GM19397 (cell line): ENCODE measurements at regions not wholly inside any gene's neighbourhood (a gene's known extent, or its start where the extent isn't known, plus 50 kb on each side); places are given as distances from the start of the nearest gene placed in this dataset.
"Not testable (repeated sequence)": the region's sequence is repeated elsewhere in the genome, so short reads cannot be mapped to it uniquely, and the experiment has no call there.

Experiments
- ATAC-seq: cut with Tn5 transposase; IDR thresholded peaks from one replicate; pipeline ENCODE4 v1.9.1; 2021; ENCODE audit warnings: mild to moderate bottlenecking, moderate library complexity; ENCODE audit not compliant: unreplicated experiment

DNA sequence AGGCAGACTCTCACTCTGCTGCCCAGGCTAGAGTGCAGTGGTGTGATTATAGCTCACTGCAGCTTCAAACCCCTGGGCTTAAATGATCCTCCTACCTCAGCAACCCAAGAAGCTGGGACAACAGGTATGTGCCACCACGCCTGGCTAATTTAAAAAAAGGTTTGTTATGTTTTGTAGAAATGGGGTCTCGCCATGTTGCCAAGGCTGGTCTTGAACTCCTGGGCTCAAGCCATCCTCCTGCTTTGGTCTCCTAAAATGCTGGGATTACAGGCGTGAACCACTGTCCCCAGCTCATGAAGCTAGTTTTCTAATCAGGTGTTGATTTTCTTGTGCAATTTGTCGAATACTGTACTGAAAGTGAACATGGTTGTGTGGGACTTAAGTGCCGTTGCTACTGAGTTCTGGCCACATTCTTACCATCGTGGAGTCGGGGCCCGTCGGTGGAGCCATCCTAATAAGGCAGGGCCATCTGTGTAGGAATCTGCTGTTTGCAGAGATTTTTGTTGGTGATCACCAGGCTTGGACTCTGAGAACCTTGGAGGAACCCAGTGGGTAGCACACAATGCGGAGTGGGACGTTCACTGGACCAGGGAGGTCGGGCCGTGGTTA is 193.2 kb downstream of the GOLGA6L6 start:
- no peak for ATAC-seq

DNA sequence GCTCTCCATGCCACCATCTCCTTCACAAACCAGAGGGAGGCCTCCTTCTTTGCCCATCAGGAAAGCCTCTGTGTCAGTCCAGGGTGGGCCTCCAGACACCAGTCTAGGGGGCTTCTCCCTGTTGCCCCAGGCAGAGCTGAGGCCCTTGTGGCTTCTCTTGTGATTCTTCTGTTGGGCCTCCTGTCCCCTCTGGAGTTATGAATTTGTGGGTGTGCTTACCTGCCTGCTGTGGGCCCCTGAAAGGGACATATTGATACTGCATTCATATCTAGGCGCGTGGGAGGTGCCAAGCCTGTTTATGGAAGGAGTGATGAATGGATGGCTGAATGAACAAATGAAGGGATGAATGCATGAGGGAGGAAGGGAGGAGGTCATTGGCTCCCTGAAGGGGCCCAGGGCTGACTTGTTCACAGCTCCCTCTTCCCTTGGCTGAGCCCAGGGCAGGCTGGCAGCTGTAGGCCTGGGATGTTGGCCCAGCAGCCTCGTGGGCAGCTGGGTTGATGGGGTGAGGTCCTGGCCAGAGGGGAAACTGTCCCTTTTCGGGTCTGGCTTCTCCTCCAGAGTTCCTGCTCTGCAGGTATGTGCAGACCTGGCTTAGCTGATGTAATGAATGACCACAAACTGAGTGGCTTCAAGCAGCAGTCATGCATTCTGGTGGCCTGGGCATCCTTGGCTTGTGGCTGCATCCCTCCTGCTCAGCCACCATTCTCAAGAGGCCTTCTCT is 195.4 kb downstream of the GOLGA6L6 start:
- no peak for ATAC-seq

DNA sequence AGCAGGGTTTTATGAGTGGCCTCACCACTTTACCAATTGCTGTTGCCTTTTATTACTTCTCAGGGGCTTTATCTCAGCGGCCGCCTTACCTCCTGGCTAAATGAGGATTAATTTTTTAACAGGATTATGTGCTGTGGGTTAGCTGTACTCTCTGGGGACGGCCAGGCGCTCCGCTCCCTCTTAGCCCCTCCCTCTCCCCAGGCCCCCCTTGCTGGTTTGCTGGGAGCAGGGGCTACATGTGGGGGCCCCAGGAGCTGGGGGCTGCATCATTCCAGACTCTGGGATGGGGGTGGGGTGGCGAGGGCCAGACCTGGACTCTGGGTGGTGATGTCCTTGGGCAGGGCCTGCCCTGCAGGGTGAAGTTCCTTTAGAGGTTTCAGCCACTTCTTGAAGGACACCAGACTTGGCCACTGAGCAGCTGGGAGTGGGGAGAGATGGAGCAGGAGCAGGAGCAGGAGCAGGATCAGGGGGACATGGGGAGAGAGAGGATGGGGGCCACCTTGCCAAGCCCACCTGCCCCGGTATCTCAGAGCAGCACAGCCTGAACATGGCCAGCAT is 196.1 kb downstream of the GOLGA6L6 start:
- no peak for ATAC-seq

DNA sequence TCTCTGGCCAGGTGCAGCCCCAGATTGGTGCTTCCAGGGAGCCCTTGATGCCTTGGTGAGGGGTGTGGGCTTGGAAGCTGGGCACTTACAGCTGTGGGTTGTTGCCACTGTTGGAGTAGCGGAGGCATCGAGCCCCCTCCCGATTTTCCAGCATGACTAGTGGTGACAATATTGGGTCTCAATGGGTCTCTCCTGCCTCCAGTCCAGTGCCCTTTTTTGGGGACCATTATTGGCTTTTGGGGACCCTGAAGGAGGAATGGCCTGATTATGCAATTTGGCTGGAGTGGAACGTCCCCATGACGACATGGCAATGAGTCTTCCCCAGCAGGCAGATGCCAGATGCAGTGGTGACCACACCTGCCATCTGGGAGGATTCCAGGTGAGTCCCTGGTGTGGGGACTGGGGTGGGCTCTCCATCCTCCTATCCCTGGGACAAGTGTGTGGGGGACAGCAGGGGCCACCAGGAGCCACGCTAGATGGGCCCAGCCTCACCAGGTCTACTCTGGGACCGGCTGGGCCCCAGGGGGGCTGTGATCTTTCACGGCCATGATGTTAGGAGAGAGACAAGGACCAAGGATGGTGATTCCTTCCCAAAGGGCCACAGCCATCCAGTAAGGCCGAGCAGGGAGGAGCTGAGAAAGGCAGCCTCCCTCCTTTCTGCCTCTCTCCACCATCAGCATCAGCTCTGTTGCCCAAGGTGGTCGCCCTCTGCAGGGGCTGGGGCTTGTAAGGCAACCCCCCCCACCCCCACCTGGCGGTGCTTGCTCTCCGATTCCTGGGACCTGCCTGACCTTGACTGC is 196.8 kb downstream of the GOLGA6L6 start:
- no peak for ATAC-seq

DNA sequence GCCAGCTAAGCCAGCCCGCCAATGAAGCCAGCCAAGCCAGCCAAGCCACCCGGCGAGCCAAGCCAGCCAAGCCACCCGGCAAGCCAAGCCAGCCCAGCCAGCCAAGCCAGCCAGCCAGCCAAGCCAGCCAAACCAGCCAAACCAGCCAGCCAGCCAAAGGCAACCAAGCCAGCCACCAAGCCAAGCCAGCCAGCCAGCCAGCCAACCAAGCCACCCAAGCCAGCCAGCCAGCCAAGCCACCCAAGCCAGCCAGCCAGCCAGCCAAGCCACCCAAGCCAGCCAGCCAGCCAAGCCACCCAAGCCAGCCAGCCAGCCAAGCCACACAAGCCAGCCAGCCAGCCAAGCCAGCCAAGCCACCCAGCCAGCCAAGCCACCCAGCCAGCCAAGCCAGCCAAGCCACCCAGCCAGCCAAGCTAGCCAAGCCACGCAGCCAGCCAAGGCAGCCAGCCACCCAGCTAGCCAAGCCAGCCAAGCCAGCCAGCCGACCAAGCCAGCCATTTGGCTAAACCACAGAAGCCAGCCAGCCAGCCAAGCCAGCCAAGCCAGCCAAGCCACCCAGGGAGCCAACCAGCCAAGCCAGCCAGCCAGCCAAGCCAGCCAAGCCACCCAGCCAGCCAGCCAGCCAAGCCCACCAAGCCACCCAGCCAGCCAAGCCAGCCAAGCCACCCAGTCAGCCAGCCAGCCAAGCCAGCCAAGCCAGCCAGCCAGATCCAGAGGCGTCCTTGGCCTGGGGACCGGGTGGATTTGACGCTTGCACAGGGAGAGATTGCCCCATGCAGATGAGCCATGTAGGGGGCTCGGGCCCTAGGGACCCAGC is 198.0 kb downstream of the GOLGA6L6 start:
- not testable (repeated sequence) for ATAC-seq

DNA sequence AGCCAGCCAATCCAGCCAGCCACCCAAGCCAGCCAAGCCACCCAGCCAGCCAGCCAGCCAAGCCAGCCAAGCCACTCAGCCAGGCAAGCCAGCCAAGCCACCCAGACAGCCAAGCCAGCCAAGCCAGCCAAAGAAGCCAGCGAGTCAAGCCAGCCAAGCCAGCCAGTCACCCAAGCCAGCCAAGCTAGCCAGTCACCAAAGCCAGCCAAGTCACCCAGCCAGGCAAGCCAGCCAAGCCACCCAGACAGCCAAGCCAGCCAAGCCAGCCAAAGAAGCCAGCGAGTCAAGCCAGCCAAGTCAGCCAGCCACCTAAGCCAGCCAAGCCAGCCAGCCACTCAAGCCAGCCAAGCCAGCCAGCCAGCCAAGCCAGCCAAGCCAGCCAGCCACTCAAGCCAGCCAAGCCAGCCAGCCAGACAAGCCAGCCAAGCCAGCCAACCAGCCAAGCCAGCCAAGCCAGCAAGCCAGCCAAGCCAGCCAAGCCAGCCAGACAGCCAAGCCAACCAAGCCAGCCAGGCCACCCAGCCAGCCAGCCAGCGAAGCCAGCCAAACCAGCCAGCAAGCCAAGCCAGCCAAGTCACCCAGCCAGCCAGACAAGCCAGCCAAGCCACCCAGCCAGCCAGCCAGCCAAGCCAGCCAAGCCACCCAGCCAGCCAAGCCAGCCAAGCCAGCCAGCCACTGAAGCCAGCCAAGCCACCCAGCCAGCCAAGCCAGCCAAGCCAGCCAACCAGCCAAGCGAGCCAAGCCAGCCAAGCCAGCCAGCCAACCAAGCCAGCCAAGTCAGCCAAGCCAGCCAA is 198.8 kb downstream of the GOLGA6L6 start:
- not testable (repeated sequence) for ATAC-seq

DNA sequence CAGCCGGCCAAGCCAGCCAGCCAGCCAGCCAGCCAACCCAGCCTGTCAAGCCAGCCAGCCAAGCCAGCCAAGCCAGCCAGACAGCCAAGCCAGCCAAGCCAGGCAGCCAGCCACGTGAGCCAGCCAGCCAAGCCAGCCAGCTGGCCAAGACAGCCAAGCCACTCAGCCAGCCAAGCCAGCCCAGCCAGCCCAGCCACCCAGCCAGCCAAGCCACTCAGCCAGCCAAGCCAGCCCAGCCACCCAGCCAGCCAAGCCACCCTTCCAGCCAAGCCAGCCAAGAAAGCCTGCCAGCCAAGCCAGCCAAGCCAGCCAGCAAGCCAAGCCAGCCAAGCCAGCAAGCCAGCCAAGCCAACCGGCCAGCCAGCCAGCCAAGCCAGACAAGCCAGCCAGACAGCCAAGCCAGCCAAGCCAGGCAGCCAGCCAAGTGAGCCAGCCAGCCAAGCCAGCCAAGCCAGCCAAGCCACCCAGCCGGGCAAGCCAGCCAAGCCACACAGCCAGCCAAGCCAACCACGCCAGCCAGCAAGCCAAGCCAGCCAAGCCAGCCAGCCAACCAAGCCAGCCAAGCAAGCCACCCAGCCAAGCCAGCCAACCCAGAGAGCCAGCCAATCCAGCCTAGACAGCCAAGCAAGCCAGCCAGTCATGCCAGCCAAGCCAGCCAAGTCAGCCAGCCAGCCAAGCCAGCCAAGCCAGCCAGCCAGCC is 199.5 kb downstream of the GOLGA6L6 start:
- no peak for ATAC-seq

DNA sequence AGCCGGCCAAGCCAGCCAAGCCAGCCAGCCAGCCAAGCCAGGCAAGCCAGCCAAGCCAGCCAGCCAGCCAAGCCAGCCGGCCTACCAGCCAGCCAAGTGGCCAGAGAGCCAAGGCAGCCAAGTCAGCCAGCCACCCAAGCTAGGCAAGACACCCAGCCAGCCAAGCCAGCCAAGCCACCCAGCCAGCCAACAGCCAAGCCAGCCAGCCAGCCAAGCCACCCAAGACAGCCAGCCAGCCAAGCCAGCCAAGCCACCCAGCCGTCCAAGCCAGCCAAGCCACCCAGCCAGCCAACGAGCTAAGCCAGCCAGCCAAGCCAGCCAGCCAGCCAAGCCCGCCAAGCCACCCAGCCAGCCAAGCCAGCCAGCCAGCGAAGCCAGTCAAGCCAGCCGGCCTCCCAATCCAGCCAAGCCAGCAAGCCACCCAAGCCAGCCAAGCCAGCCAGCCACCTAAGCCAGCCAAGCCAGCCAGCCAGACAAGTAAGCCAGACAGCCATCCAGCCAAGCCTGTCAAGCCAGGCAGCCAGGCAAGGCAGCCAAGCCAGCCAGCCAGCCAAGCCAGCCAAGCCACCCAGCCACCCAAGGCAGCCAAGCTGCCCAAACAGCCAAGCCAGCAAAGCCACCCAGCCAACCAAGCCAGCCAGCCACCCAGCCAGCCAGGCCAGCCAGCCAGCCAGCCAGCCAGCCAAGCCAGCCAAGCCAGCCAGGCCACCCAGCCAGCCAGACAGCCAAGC is 200.5 kb downstream of the GOLGA6L6 start:
- ATAC-seq, result no peak

DNA sequence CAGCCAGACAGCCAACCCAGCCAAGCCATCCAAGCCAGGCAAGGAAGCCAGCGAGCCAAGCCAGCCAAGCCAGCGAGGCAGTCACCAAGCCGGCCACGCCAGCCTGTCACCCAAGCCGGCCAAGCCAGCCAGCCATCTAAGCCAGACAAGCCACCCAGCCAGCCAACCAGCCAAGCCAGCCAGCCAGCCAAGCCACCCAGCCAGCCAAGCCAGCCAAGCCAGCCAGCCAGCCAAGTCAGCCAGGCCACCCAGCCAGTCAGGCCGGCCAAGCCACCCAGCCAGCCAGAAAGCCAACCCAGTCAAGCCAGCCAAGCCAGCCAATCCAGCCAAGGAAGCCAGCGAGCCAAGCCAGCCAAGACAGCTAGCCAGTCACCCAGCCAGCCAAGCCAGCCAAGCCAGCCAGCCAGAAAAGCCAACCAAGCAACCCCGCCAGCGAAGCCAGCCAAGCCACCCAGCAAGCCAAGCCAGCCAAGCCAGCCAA is 201.2 kb downstream of the GOLGA6L6 start:
- no peak for ATAC-seq

DNA sequence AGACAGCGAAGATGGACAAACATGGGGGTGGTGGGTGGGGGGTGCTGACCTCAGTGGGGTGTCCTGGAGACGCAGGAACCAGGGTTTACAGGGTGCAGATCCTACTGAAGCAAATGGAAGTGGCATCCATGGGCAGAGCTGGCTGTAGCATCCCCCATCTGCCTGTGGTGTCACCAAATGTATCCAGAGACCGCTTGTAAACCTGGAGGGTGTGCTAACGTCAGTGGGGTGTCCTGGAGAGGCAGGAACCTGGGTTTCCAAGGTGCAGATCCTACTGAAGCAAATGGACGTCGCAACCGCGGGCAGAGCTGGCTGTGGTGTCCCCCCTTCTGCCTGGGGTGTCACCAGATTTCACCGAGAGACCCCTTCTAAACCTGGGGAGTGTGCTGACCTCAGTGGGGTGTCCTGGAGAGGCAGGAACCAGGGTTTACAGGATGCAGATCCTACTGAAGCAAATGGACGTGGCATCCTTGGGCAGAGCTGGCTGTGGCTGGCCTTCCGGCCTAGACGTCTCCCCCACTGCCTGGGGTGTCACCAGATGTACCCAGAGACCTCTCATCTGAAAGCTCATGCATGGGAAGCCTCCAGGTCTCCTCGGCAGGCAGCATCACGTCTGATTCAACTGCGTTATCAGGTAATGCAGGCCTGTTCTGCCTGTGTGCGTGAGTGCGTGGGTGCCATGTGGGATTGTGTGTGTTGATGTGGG is 202.4 kb downstream of the GOLGA6L6 start:
- ATAC-seq, result not testable (repeated sequence)

DNA sequence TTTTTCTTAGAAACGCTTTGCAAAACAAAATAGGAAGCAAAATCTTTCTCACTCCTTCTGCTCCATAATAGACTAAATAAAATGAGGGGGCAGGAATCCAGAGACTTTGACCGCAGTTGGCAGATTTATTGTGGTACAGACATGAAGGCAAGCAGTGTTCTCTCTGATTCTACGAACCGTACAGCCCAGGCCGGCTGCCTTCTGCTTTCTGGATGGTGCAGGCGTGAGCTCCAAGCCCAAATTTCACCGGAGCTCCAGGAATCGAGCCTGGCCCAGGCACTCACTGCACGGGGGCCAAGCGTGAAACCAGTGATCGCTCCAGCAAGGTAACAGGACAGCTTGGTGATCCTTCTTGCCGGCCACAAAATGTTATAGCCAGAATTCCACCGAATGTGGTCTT is 202.9 kb downstream of the GOLGA6L6 start:
- ATAC-seq, result not testable (repeated sequence)

DNA sequence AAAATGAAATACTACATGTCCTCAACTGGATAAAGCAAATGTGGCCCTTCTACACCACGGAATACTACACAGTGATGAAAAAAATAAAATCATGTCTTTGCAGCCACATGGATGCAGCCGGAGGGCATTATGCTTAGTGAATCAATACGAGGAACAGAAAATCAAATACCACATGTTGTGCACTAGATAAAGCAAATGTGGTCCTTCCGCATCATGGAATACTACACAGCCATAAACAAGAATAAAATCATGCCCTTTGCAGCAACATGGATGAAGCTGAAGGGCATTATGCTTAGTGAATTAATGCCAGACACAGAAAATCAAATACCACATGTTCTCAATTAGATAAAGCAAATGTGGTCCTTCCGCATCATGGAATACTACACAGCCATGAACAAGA is 204.4 kb downstream of the GOLGA6L6 start:
- not testable (repeated sequence) for ATAC-seq

DNA sequence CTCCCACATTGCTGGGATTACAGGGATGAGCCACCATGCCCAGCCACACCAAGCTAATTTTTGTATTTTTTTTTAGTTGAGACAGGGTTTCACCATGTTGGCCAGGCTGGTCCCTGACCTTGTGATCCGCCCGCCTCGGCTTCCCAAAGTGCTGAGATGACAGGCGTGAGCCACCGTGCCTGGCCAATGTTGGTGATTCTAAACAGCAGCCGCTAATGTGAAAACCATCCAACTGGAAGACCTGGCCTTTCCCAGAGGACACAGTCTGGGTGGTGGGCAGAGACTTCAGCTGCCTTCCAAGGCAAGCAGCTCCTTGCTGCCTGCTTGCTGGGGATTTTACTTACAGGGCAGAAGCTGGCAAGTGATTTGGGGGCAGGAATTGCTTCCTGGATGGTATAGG is 207.1 kb downstream of the GOLGA6L6 start:
- not testable (repeated sequence) for ATAC-seq

DNA sequence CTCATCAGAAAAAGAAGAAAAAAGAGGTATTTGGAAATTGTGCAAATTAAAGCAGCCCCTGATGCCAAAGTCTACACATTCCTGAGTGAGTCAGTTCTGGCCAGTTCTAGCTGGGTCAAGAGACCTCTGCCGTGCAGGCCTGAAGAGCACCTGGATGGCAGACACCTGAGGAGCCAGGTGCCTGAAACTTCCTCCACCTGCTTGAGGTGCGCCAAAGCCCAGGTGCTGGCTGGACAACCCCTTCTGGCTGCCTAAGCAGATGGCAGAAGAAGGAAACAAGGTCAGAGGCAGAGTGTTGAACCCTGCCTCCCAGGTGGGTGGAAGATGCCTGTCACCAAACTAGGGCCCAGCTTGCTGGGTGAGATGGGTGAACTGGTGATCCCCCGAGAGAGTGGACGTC is 215.8 kb downstream of the GOLGA6L6 start:
- ATAC-seq, result not testable (repeated sequence)

DNA sequence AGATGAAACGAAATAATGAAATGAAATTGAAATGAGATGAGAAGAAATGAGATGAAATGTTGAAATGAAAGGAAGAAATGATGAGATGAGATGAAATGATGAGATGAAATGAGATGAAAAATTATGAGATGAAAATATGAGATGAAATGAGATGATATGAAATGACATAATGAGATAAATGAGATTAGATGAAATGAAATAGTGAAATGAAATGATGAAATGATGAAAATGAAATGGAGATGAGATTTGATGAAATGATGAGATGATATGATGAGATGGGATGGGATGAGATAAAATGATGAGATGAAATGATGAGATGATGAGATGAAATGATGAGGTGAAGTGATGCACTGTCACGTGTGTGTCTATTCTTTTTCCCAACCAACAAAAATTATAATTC is 224.5 kb downstream of the GOLGA6L6 start:
- ATAC-seq, result not testable (repeated sequence)

DNA sequence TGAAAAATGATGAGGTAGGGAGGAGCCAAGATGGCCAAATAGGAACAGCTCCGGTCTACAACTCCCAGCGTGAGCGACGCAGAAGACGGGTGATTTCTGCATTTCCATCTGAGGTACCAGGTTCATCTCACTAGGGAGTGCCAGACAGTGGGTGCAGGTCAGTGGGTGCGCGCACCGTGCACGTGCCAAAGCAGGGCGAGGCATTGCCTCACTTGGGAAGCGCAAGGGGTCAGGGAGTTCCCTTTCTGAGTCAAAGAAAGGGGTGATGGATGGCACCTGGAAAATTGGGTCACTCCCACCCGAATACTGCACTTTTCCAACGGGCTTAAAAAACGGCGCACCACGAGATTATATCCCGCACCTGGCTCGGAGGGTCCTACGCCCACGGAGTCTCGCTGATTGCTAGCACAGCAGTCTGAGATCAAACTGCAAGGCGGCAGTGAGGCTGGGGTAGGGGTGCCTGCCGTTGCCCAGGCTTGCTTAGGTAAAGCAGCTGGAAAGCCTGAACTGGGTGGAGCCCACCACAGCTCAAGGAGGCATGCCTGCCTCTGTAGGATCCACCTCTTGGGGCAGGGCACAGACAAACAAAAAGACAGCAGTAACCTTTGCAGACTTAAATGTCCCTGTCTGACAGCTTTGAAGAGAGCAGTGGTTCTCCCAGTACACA is 230.5 kb downstream of the GOLGA6L6 start:
- ATAC-seq, result not testable (repeated sequence)

DNA sequence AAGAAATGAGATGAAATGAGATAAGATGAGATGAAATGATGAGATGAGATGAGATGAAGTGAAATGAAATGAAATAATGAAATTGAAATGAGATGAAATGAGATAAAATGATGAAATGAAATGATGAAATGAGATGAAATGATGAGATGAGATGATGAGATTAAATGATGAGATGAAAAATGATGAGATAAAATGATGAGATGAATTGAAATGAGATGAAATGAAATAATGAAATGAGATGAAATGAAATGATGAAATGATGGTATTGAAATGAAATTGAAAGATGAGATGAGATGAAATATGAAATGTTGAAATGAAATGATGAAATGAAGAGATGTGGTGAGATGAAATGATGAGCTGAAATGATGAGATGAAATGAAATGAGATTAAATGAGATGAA is 231.0 kb downstream of the GOLGA6L6 start:
- no peak for ATAC-seq
